NCI-H2107 treated with DMSO at 0.1 percent for 48 hours (cell line): ENCODE measurements at regions not wholly inside any gene's neighbourhood (a gene's known extent, or its start where the extent isn't known, plus 50 kb on each side); places are given as distances from the start of the nearest gene placed in this dataset.

Experiments used
- DNase-seq: peaks from one replicate; lab custom pipeline; 2025; ENCODE audit not compliant: unreplicated experiment; lab: John Stamatoyannopoulos, UW

DNA sequence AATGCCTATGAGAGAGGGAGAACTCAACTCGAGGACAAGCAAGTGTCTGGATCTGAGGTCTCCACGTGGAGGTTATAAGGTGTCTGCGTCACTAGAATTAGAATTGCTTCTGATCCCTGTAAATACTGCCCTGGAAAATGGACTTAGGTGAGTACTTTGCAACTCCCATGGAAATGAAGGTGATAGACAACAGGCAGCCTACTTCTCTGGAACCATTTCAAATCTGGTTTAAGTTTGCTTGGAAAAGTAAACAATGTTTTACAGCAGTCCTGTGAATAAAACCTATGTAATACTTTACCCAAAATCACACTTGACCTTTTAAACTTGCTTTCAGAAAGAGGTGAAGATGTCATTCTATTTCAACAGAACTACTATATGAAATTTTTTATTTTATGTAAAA, 70.1 kb upstream of the TENT5A start:
- DNase-seq: no peak

DNA sequence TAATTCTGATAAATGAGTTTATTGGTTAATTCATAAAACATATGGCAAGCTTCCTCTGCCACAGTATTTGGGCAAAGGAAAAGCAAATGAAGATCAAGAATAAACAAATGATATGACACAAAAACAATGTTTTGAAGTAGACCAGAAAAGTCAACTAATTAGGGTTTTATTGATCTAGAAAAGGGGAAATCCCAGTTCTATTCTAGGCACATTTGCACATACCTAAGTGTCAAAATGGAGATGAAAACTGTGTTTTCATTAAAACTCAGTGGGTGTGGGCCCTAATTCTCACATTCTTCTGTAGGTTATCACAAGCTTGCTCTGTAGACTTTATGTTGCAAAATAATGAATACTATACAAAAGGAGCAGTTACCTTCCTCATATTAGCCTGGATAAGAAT, 69.0 kb upstream of the TENT5A start:
- DNase-seq: no peak

DNA sequence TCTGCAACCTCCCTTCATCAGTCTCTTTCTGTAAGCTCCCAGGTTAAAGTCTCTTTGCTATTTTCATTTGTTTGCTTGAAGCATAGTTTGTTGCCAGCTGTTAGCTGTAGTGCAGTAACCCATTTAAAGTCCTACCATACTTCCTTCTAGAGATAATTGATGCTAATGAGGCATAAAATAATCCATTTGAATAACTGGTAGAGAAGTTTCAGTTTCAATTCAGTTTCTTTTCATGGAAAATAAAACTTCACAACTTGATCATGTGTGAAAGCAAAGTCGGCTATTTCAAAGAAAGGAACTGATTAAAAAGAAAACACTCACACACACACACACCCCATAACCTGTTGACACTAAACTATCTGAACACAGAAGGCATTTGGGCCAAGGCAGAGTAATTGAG, 68.5 kb upstream of the TENT5A start:
- no peak for DNase-seq

- DNase-seq: no peak
These were observed 67.9 kb upstream of the TENT5A start for GRCh38 chr6:81820422-81820821.

DNA sequence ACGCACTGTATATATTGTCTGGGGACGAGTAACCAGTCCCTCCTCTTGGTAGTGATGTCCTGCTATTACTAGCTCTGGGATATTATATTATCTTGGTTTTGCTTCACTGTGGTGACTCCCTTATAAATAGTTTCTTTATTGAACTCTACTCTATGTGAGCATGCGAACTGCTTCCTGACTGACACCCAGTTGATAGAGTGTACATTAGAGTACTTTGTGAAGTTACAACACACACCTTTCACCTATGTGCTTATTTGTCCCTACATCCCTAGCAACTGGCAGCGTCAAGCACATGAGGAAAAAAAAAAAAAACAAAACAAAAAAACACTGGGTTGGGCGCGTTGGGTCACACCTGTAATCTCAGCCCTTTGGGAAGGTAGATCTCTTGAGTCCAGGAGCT, 67.3 kb upstream of the TENT5A start:
- no peak for DNase-seq

DNA sequence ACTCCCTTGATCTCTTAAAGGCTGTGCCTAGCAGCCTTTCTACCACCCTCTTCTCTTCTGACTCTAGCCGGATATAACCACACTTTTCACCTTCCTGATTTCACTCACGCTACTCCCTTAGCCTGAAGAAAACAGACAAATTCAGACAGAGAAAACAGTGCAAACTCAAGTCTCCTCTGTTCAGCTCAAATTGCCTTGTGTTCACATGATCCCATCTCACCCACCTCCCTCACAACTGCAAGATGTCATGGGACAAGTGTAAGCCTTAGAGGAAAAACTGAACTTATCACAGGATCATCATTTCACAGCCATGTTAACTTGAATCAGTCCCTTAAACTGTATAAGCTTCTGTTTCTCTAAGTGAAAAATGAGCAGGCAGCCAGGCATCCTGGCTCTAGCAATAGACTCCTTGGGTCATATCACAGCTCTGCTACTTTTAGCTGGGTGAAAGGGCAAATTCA, 66.5 kb upstream of the TENT5A start:
- DNase-seq: no peak

DNA sequence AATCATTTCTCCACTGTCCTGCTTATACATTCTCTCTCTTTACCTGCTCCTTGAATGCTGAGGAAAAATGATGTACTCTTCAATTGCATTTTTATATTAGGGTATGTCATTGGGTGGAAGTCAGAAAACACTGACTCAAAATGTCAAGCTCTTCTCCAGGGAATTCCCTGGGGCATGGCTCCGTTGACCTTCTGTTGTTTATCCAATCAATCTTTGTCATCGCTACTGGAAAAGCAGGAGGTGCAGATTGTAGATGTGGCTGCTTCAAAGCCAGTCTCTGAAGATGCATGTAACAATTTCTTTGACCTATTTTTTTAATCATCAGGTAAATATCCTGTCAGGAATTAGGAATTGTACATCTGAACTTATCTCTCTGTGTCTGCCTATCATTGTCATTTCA, 63.9 kb upstream of the TENT5A start:
- no peak for DNase-seq

DNA sequence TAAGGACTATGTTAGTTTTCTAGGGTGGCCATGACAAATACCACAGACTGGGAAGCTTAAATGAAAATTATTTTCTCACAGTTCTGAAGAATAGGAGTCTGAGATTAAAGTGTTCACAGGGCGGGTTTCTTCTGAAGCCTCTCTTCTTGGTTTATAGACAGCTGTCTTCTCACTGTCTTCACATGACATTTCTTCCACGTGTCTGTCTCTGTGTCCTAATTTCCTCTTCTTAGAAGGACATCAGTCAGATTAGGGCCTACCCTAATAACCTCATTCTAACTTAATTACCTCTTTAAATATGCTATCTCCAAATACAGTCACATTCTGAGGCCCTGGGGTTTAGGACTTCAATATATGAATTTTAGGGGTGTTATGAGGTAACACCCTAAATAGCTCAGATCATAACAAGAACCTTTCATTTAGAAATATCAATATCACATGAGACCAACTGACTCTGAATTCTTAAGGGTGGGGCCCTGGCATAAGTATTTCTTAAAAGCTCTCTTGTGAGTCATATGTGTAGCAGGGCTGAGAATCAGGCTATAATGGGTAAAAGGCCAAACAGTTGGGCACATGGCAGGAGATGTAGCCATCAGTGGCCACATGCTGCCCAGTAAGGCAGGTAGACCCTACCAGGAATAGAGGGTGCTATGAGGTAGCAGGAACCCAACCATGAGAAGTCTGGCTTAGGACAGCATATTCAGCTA, 62.0 kb upstream of the TENT5A start:
- no peak for DNase-seq

GRCh38 chr6:81813305-81813704, 60.8 kb upstream of the TENT5A start:
- DNase-seq: no peak

DNA sequence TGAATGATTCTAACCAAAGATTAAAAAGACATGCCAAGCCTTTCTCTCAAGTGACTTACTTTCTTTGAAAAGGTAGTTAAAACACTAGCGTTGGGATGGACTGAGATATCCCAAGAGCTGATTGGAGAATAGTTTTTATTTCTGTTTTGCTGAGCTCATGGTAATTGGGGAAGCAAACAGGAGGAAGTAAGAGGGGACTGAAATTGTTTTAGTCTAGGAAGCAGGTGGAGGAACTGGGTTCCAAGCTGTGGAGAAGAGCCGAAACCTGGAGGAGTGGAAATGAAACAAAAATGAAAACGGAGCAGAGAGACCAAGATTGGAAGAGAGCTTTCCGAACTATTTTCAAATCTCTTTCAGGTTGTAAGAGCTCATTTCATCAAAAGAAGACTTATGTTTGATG, 59.9 kb upstream of the TENT5A start:
- no peak for DNase-seq

DNA sequence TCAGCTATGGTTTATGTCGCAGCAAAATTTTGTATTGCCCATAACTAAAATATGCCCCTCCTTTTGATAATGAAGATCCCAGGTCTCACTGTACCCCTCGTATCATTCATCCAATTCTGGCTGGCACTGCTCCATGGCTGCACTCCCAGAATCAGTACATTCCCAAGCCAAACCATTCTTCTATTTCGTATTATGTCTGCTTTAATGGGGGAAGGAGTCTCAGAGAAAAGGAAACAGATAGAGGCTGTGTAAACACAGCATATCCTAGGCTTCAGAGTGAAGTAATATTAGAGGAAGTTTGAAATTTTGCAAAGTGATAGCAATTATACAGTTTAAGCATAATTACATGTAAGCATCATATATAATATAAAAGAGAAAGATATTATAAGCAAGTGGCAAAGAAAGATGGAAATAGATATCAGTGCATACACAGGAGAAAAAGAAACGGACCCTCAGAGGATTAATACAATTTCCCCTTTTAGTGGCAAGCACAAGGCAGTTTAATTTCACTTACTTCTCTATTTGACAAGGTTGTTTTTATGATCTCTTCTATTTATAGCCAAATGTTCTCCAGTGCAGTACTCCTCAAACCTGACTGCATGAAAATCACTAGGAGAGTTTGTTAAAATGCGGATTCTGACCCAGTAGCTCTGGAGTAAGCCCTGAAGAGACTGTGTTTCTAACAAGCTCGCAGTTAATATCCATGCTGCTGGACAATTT, 56.5 kb upstream of the TENT5A start:
- no peak for DNase-seq

DNA sequence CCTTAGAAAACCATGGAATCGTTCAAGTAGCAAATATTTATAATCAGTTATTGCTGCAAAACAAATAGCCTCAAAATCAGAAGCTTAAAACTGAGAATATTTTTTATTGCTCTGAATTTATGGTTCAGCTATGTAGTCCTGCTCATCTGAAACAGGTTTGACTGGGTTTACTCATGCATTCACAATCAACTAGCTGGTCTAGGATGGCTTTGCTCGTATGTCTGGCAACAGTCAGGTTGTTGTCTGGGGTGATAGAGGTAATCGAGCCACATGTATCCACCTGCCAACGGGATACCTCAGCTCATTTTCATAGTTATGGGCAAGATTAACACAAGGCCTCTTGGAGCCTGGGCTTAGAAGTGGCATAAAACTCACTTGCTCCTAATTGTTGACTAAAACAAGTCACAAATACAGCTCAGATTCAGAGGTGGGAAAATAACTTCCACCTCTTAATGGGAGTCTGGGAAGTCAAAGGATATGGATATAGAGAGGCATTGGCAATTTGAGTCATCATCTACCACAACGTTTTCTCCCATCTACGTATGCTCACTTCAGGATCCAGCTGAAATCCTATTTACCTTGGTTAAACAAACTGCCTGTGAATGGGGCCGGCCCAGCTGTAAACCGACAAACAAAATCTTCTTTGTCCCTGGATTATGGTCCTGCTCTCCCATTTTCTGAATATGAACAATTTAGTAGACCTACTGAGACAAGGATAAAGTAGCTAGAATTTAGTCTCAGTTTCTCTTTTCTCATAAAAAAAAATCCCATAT, 54.5 kb upstream of the TENT5A start:
- no peak for DNase-seq

- DNase-seq: no peak
These were observed 49.9 kb upstream of the TENT5A start for GRCh38 chr6:81802356-81802755.
